Upper lobe of right lung (tissue), 1 donor: ENCODE measurements at regions not wholly inside any gene's neighbourhood (a gene's known extent, or its start where the extent isn't known, plus 50 kb on each side); places are given as distances from the start of the nearest gene placed in this dataset.

Experiments used
- ATAC-seq: fragments of 200-7000 bp; cut with Tn5 transposase; one replicate; pipeline ENCODE4 v1.9.1; 2020; ENCODE audit warnings: mild to moderate bottlenecking, moderate library complexity
- DNase-seq: peaks from one replicate; pipeline ENCODE4 v3.0.0-alpha.2; 2020
- H3K27ac ChIP-seq: fragments of 200-600 bp; one replicate; pipeline ENCODE4 v1.8.0; 2022
- H3K27me3 ChIP-seq: fragments of 200-600 bp; one replicate; pipeline ENCODE4 v1.8.0; 2022; ENCODE audit warnings: mild to moderate bottlenecking
- H3K36me3 ChIP-seq: fragments of 200-600 bp; one replicate; pipeline ENCODE4 v1.8.0; 2022
- H3K4me1 ChIP-seq: fragments of 200-600 bp; one replicate; pipeline ENCODE4 v1.8.0; 2022
- H3K4me3 ChIP-seq: fragments of 200-600 bp; one replicate; pipeline ENCODE4 v1.8.0; 2022; ENCODE audit warnings: mild to moderate bottlenecking
- H3K9me3 ChIP-seq: fragments of 200-600 bp; one replicate; pipeline ENCODE4 v1.8.0; 2022
- CTCF ChIP-seq: fragments of 200-600 bp; IDR thresholded peaks from one replicate; pipeline ENCODE4 v1.8.0; 2022; ENCODE audit warnings: antibody characterized with exemption
- intact Hi-C: fragments of 100-400 bp; cut with DNase I; formaldehyde crosslinking; loops from one replicate; pipeline ENCODE4 v1.11.0; 2022
- donor health status: DM: no; HTN: yes; CAD: no; lungs with severe emphysema.

GRCh38 chr10:132994185-132994796, 51.9 kb upstream of the CFAP46 start:
- TF ChIP-seq CTCF: no peak
- H3K27me3 ChIP-seq: peaks cover 17% of the 10 kb centered on the region
- intact Hi-C loops: no loop called here
- no peak for DNase-seq
- ATAC-seq: no peak
- H3K9me3 ChIP-seq: no peaks in the 10 kb centered on the region
- no peaks in the 10 kb centered on the region for H3K36me3 ChIP-seq
- no peaks in the 10 kb centered on the region for H3K4me1 ChIP-seq
- H3K27ac ChIP-seq: no peak overlapping the region
- peak overlapping the region; percentile 39 for H3K4me3 ChIP-seq

GRCh38 chr10:132993271-132994184, 51.2 kb upstream of the CFAP46 start:
- no peaks in the 10 kb centered on the region for H3K4me1 ChIP-seq
- H3K9me3 ChIP-seq: no peaks in the 10 kb centered on the region
- peak overlapping the region; percentile 39 for H3K4me3 ChIP-seq
- DNase-seq (no peak), ATAC-seq (no peak)
- peaks cover 17% of the 10 kb centered on the region for H3K27me3 ChIP-seq
- intact Hi-C loops: no loop called here
- no peak overlapping the region for H3K27ac ChIP-seq
- no peak for TF ChIP-seq CTCF
- no peaks in the 10 kb centered on the region for H3K36me3 ChIP-seq

- Histone ChIP-seq H3K27me3 (peaks cover 17% of the 10 kb centered on the region), H3K36me3 (no peaks in the 10 kb centered on the region), H3K27ac (no peak overlapping the region), H3K4me3 (no peak overlapping the region), H3K4me1 (no peaks in the 10 kb centered on the region), H3K9me3 (no peaks in the 10 kb centered on the region)
- intact Hi-C loops: no loop called here
- no peak for DNase-seq
- no peak for TF ChIP-seq CTCF
- ATAC-seq: no peak
Measured at GRCh38 chr10:132992433-132993215, 50.3 kb upstream of the CFAP46 start.
